AG09309 (cell line): ENCODE measurements at regions not wholly inside any gene's neighbourhood (a gene's known extent, or its start where the extent isn't known, plus 50 kb on each side); places are given as distances from the start of the nearest gene placed in this dataset.
"Not testable (repeated sequence)": the region's sequence is repeated elsewhere in the genome, so short reads cannot be mapped to it uniquely, and the experiment has no call there.

Source experiments
- DNase-seq: peaks from one replicate; pipeline ENCODE4 v3.0.0-alpha.2; 2010; ENCODE audit warnings: low read depth
- H3K4me3 ChIP-seq: 2 replicates; pipeline ENCODE4 v1.5.1; 2011; ENCODE audit warnings: mild to moderate bottlenecking, low read depth, low read length, moderate library complexity; ENCODE audit not compliant: control insufficient read depth
- CTCF ChIP-seq: IDR thresholded peaks from 2 replicates; pipeline ENCODE4 v1.5.1; 2011; ENCODE audit warnings: mild to moderate bottlenecking, low read depth, low read length, inconsistent platforms; ENCODE audit not compliant: insufficient read depth, control insufficient read depth; ENCODE audit errors: missing control alignments

GRCh38 chr5:122694884-122695283, 80.0 kb upstream of the SNX2 start:
- no peak for DNase-seq
- no peak for TF ChIP-seq CTCF
- no peak overlapping the region for H3K4me3 ChIP-seq

- H3K4me3 ChIP-seq, DNase-seq: not testable (repeated sequence)
Observed at GRCh38 chr5:122696735-122697134, 78.1 kb upstream of the SNX2 start.

DNA sequence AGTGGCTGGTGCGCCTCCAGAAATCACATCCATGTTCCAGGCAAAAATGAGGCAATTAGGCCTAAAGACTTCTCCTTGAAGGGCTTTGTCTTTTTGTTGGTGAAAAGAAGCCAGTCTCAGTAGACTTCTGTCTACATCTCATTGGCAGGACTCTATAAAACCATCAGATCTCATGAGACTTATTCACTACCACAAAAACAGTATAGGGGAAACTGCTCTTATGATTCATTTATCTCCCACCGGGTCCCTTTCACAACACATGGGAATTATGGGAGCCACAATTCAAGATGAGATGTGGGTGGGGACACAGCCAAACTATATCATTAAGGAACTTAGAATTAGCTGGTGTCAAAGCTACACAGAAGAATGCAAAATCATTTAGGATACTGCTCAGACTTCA, 77.7 kb upstream of the SNX2 start:
- no peak for DNase-seq
- no peak overlapping the region for H3K4me3 ChIP-seq
- TF ChIP-seq CTCF, result no peak

GRCh38 chr5:122699201-122699600, 75.7 kb upstream of the SNX2 start:
- H3K4me3 ChIP-seq, result no peak overlapping the region
- no peak for TF ChIP-seq CTCF
- no peak for DNase-seq

- no peak overlapping the region for H3K4me3 ChIP-seq
- DNase-seq, result no peak
- TF ChIP-seq CTCF, result no peak
Observed at GRCh38 chr5:122701640-122702523, 73.0 kb upstream of the SNX2 start.

- TF ChIP-seq CTCF, result no peak
- no peak for DNase-seq
- no peak overlapping the region for H3K4me3 ChIP-seq
Observed at GRCh38 chr5:122702524-122702875, 72.4 kb upstream of the SNX2 start.

GRCh38 chr5:122703203-122703602, 71.7 kb upstream of the SNX2 start:
- H3K4me3 ChIP-seq, result no peak overlapping the region
- no peak for TF ChIP-seq CTCF
- DNase-seq, result no peak
